OCI-LY3 (cell line): ENCODE measurements at regions not wholly inside any gene's neighbourhood (a gene's known extent, or its start where the extent isn't known, plus 50 kb on each side); places are given as distances from the start of the nearest gene placed in this dataset.
"Not testable (repeated sequence)": the region's sequence is repeated elsewhere in the genome, so short reads cannot be mapped to it uniquely, and the experiment has no call there.

Experiments
- H2AFZ ChIP-seq: fragments of 200-600, 300-600 bp; shearing (Covaris generic); 2 replicates; pipeline ENCODE4 v1.6.0; 2014; ENCODE audit warnings: antibody characterized with exemption, low read depth, low read length
- H3K27ac ChIP-seq: fragments of 200-600, 300-600 bp; sonication (generic); 2 replicates; pipeline ENCODE4 v1.5.1; 2014; ENCODE audit warnings: mild to moderate bottlenecking, low read length, moderate library complexity, mixed read lengths
- H3K27me3 ChIP-seq: fragments of 200-600, 300-600 bp; sonication (generic); 2 replicates; pipeline ENCODE4 v1.6.1; 2014; ENCODE audit warnings: low read depth, low read length, mixed read lengths
- H3K36me3 ChIP-seq: fragments of 200-600, 300-600 bp; sonication (generic); replicated peaks from 2 replicates; pipeline ENCODE3; 2014; ENCODE audit warnings: low read depth, low read length, mixed read lengths
- H3K4me1 ChIP-seq: fragments of 300-600, 200-600 bp; sonication (generic); 2 replicates; pipeline ENCODE4 v1.6.1; 2014; ENCODE audit warnings: low read length, mixed read lengths
- H3K4me2 ChIP-seq: fragments of 200-600, 300-600 bp; sonication (generic); 2 replicates; pipeline ENCODE4 v1.6.1; 2014; ENCODE audit warnings: low read length, mixed read lengths
- H3K4me3 ChIP-seq: fragments of 300-600, 200-600 bp; sonication (generic); 2 replicates; pipeline ENCODE4 v1.5.1; 2014; ENCODE audit warnings: antibody characterized with exemption, mild to moderate bottlenecking, low read length, moderate library complexity
- H3K79me2 ChIP-seq: fragments of 300-600, 200-600 bp; shearing (Covaris generic); 2 replicates; pipeline ENCODE4 v1.6.1; 2014; ENCODE audit warnings: mild to moderate bottlenecking, low read length, mixed read lengths
- H3K9ac ChIP-seq: fragments of 300-600, 200-600 bp; shearing (Covaris generic); 2 replicates; pipeline ENCODE4 v1.6.0; 2014; ENCODE audit warnings: mild to moderate bottlenecking, low read length, moderate library complexity
- H3K9me3 ChIP-seq: fragments of 200-600, 300-600 bp; shearing (Covaris generic); 2 replicates; pipeline ENCODE4 v1.6.1; 2014; ENCODE audit warnings: low read length, mixed read lengths; ENCODE audit not compliant: insufficient read depth
- H4K20me1 ChIP-seq: fragments of 200-600, 300-600 bp; sonication (generic); 2 replicates; pipeline ENCODE4 v1.6.1; 2016; ENCODE audit warnings: low read length, mixed read lengths; ENCODE audit not compliant: insufficient read depth
- CTCF ChIP-seq: fragments of 200-600, 300-600 bp; sonication (generic); IDR thresholded peaks from 2 replicates; pipeline ENCODE4 v1.5.1; 2014; ENCODE audit warnings: antibody characterized with exemption, low read length, low read depth
- EZH2phosphoT487 ChIP-seq: fragments of 200-600 bp; shearing (Covaris generic); IDR thresholded peaks from 2 replicates; pipeline ENCODE4 v1.6.1; 2018; ENCODE audit warnings: antibody characterized with exemption, mixed run types, low read depth

GRCh38 chr5:125083981-125084380 lies 337.5 kb upstream of the ZNF608 start:
- Histone ChIP-seq H3K9ac (no peak overlapping the region), H3K79me2 (no peaks in the 10 kb centered on the region), H4K20me1 (no peaks in the 10 kb centered on the region), H3K9me3 (no peaks in the 10 kb centered on the region), H3K36me3 (no peaks in the 10 kb centered on the region), H3K4me1 (no peaks in the 10 kb centered on the region), H3K27ac (no peak overlapping the region), H3K4me2 (no peak overlapping the region), H2AFZ (no peak overlapping the region), H3K4me3 (no peak overlapping the region), H3K27me3 (no peaks in the 10 kb centered on the region)
- no peak for TF ChIP-seq EZH2phosphoT487
- no peak for TF ChIP-seq CTCF

- Histone ChIP-seq H3K4me3 (no peak overlapping the region), H4K20me1 (no peaks in the 10 kb centered on the region), H3K9ac (no peak overlapping the region), H2AFZ (no peak overlapping the region), H3K27me3 (no peaks in the 10 kb centered on the region), H3K36me3 (no peaks in the 10 kb centered on the region), H3K9me3 (no peaks in the 10 kb centered on the region), H3K4me1 (no peaks in the 10 kb centered on the region), H3K27ac (no peak overlapping the region), H3K79me2 (no peaks in the 10 kb centered on the region), H3K4me2 (no peak overlapping the region)
- TF ChIP-seq CTCF (no peak), EZH2phosphoT487 (no peak)
These were observed 339.5 kb upstream of the ZNF608 start for GRCh38 chr5:125085797-125086505.

- Histone ChIP-seq H3K79me2 (no peaks in the 10 kb centered on the region), H3K27ac (no peak overlapping the region), H3K27me3 (no peaks in the 10 kb centered on the region), H3K9me3 (no peaks in the 10 kb centered on the region), H3K4me2 (no peak overlapping the region), H4K20me1 (no peaks in the 10 kb centered on the region), H3K9ac (no peak overlapping the region), H3K4me3 (no peak overlapping the region), H3K4me1 (no peaks in the 10 kb centered on the region), H3K36me3 (no peaks in the 10 kb centered on the region), H2AFZ (no peak overlapping the region)
- no peak for TF ChIP-seq EZH2phosphoT487
- TF ChIP-seq CTCF = no peak
These were observed 342.2 kb upstream of the ZNF608 start for GRCh38 chr5:125088522-125089105.

GRCh38 chr5:125092138-125092537 lies 345.7 kb upstream of the ZNF608 start:
- H3K4me1 ChIP-seq, H2AFZ ChIP-seq, H3K27ac ChIP-seq, H3K27me3 ChIP-seq, H3K4me2 ChIP-seq, H4K20me1 ChIP-seq, H3K9ac ChIP-seq, H3K79me2 ChIP-seq, H3K9me3 ChIP-seq, H3K4me3 ChIP-seq, H3K36me3 ChIP-seq: not testable (repeated sequence)
